Hypothalamus (tissue), 51 donors: ENCODE measurements at regions not wholly inside any gene's neighbourhood (a gene's known extent, or its start where the extent isn't known, plus 50 kb on each side); places are given as distances from the start of the nearest gene placed in this dataset.

Experiments
- DNase-seq, 51 donors: peaks; one replicate each; lab custom pipeline; 2025; lab: John Stamatoyannopoulos, UW

GRCh38 chr13:22693691-22694090 lies 487.1 kb upstream of the SGCG start:
- DNase-seq, result no peak

- no peak for DNase-seq
Observed at GRCh38 chr13:22696433-22696832, 484.3 kb upstream of the SGCG start.

- DNase-seq, result no peak
Observed at GRCh38 chr13:22698467-22698866, 482.3 kb upstream of the SGCG start.

- DNase-seq, result no peak
Observed at GRCh38 chr13:22700246-22700887, 480.4 kb upstream of the SGCG start.

GRCh38 chr13:22703601-22704209 lies 477.1 kb upstream of the SGCG start:
- no peak for DNase-seq

DNA sequence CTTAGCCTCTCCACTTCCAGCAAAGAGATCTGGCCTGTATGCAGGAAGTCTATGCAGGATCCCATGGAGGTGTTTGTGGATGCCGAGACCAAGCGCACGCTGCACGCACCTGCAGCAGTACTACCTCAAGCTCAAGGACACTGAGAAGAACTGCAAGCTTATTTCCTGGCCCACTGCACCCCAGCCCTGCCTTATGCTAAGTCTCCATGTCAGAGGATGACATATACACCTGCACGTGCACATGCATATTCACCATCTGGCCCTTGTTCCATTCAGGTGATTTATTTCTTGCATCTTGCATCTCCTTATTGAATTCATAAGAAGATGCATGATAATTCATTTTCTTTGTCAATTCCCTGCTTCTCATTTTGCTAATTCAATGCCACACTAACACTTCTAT lies 472.8 kb upstream of the SGCG start:
- no peak for DNase-seq

DNA sequence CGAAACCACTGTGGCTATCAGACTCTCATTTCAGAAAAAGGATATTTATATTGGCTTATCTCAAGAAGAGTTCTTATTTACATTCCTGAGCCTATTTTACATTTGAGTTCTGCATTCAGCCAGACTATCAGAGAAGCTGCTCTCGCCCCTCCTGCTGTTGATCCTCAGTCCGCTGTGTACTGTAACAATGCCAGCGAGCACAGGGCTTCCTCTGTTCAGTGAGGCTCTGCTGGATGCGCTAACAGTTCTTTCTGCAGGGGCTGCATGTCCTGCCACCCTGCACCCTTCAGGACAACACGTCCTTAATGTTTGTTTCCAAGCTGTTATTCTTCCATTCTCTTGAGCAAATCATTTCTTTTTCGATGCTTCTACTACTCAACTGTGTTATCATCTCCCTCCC lies 463.7 kb upstream of the SGCG start:
- DNase-seq, result peak in 24 of 51 donors; percentile 2 to 63 (median 31)

GRCh38 chr13:22726726-22727125 lies 454.1 kb upstream of the SGCG start:
- DNase-seq, result no peak

DNA sequence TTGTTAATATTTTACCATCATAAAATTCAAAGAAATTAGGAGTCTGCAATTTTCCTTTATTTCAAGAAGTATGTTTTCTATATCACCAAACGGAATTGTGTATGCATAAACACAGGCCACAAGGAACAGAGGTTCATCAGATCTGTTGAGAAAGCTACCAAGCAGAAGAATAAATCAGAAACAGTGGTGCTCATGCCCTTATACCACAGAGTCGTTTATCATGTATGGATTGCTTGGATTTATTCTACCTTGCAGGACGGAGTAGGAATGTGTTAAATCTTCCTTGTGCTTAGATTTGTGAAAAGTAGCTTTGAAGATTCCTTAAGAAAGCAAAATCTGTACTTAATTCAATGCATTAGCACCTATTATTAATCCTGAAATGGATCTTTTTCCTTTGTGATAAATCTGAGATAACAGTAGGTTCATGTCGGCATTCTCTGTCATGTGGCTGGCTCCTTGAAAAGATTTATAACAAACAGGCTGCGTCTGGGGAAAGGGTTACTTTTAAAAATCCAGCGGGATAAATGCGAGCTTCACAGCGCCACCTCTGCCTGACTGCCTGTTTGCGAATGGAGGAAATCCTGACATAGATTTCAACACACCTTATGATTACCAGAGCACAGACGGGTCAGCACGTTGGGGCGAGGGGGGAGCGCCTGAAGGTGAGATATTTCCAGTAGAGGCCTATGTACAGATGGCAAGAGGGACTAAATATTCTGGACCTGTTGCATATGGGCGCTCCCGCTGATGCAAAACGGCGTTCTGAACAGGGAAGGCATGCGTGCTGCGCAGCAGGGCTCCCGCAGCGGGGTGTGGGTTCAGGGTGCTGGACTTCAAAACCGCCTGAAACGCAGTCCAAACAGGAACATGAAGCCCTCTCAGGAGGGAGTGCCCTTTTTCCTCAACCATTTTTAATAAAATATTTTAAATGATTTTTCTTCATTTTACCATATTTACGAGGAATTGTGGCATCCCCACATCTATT lies 445.5 kb upstream of the SGCG start:
- DNase-seq, result peak in 2 of 51 donors; percentile 3 to 23

DNA sequence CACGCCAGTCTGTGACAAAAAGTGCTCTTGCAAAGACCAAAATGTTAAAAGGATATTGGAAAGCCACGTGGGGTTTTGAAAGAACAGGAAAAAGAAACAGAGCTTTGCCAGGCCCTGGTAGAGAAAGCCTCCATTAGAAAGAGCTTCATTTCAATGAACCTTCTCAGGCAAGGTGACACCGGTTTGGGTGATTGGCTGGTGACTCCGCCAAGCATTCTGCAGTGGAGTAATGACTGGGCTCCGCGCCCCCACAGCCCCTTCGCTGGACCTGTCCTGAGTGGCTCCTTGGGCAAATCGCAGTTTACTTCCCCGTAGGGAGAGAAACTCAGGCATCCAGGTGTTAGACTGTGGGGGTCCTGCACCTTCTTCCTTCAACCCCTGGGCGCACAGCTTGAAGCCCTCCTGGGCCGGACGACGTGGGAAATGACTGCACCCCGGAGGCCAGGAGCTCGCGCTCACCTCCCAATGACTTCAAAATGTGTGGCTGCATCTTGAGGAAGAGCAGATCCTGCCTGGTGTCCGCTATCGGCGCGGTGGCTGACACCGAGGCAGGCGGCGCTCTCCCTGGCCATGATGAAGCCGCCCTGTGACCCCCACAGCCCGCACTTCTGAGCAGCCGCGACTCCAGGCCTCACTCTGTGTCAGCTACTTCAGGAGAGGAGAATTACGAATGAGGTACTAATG lies 444.6 kb upstream of the SGCG start:
- no peak for DNase-seq

DNA sequence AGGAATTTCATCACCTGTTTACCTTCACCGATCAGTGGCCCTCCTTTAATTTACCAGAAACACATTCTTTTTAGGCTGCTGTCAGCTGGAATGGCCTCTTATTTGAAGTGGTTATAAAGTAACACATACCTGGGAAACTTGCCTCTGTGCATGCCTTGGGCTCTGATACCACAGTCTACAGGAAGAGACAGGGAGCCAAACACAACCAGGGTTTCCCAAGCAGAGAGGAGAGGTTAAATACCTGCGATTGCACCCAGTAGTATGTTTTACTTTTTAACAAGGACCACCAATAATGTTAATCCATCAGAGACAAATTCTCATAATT lies 444.0 kb upstream of the SGCG start:
- DNase-seq, result no peak

GRCh38 chr13:22738357-22738756 lies 442.4 kb upstream of the SGCG start:
- DNase-seq, result no peak

- no peak for DNase-seq
Observed at GRCh38 chr13:22740264-22740663, 440.5 kb upstream of the SGCG start.

- DNase-seq, result peak in 1 of 51 donors; percentile 5
Observed at GRCh38 chr13:22744688-22745452, 435.9 kb upstream of the SGCG start.

GRCh38 chr13:22748866-22749577 lies 431.8 kb upstream of the SGCG start:
- no peak for DNase-seq

- DNase-seq, result no peak
Observed at GRCh38 chr13:22749626-22750025, 431.2 kb upstream of the SGCG start.

GRCh38 chr13:22757530-22758120 lies 423.2 kb upstream of the SGCG start:
- no peak for DNase-seq

- no peak for DNase-seq
Observed at GRCh38 chr13:22758245-22758644, 422.5 kb upstream of the SGCG start.

DNA sequence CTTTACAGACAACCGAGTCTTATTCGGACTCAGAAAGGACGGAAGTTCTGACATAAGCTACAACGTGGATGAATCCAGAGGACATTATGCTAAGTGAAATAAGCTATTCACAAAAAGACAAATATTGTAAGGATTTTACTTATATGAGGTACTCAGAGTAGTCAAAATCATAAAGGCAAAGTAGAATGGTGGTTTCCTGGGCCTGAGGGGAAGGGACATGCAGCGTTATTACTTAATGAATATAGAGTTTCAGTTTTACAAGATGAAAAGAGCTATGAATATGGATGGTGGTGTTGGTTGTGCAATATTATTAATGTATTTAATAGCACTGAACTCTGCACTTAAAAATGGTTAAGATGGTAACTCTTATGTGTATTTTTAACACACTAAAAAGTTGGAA lies 419.1 kb upstream of the SGCG start:
- no peak for DNase-seq
